Left renal pelvis (tissue), 4 donors: ENCODE measurements at regions not wholly inside any gene's neighbourhood (a gene's known extent, or its start where the extent isn't known, plus 50 kb on each side); places are given as distances from the start of the nearest gene placed in this dataset.

ENCODE experiments used
- DNase-seq, 4 donors: peaks; one replicate each; pipeline ENCODE4 v3.0.0-alpha.2; 2013; ENCODE audit warnings: low read depth in 4 of 4, low spot score in 3 of 4

GRCh38 chr7:31455844-31456243 is 58.0 kb upstream of the ITPRID1 start:
- DNase-seq, result no peak

GRCh38 chr7:31456646-31457368 is 57.1 kb upstream of the ITPRID1 start:
- no peak for DNase-seq

- no peak for DNase-seq
Measured at GRCh38 chr7:31457551-31457950, 56.3 kb upstream of the ITPRID1 start.

- DNase-seq, result no peak
Measured at GRCh38 chr7:31458203-31458602, 55.7 kb upstream of the ITPRID1 start.

- DNase-seq, result no peak
Measured at GRCh38 chr7:31462636-31463035, 51.3 kb upstream of the ITPRID1 start.
